ENCODE measurements at regions not wholly inside any gene's neighbourhood (a gene's known extent, or its start where the extent isn't known, plus 50 kb on each side); places are given as distances from the start of the nearest gene placed in this dataset.

DNA sequence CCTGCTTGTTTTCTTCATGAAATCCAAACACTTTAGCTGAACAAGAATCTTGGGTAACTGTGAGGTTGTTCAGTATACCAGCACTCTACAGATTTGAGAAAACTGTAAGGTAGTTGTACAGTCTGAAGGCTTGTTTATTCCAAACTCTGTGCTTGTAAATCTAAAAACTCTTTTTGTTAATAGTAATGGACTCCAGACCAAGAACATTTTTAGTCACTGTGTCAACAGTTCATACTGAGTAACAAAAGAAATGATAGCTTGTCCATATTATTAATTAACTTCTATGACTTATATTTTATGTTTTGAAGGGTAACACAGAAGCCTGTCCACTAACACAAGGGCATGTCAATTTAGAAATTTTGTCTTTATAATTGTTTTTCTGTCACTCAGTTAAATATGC lies 72.2 kb upstream of the KYNU start:
- ChIA-PET CTCF (no interaction called here), POLR2A (no interaction called here)
- H4K20me1 ChIP-seq (ENCODE audit: insufficient read depth): no peaks in the 10 kb centered on the region
- H2AFZ ChIP-seq (ENCODE audit: low read depth): no peak overlapping the region
- no peak overlapping the region for H3K4me3 ChIP-seq (ENCODE audit: low read depth in 2 of 2, low read length in 1 of 2)
- H3K9me3 ChIP-seq: no peaks in the 10 kb centered on the region
- no peaks in the 10 kb centered on the region for H3K4me1 ChIP-seq (ENCODE audit: control insufficient read depth in 1 of 2, insufficient read depth in 2 of 2, low read depth in 1 of 2, low read length in 1 of 2)
- H3K79me2 ChIP-seq (ENCODE audit: insufficient read depth): no peaks in the 10 kb centered on the region
- no peak overlapping the region for H3K4me2 ChIP-seq
- H3K9me2 ChIP-seq: no peaks in the 10 kb centered on the region
- no peaks in the 10 kb centered on the region for H3F3A ChIP-seq (replicated peaks; ENCODE audit: insufficient read depth)
- TF ChIP-seq POLR2AphosphoS5 (IDR thresholded peaks at IDR 0.05; ENCODE audit: low read depth, low read length) (no peak), GATA2 (CRISPR knock-in tag; IDR thresholded peaks at IDR 0.05) (no peak), SMC3 (IDR thresholded peaks at IDR 0.05; ENCODE audit: low read depth, low read length) (no peak), YY1 (IDR thresholded peaks at IDR 0.05; ENCODE audit: low read depth) (no peak), USF2 (IDR thresholded peaks at IDR 0.05; ENCODE audit: borderline replicate concordance, low read depth, low read length) (no peak), RFX5 (IDR thresholded peaks at IDR 0.05; ENCODE audit: low read length) (no peak), NFIC (IDR thresholded peaks at IDR 0.05; ENCODE audit: borderline replicate concordance) (no peak), TAF1 (IDR thresholded peaks at IDR 0.05; ENCODE audit: borderline replicate concordance, low read depth, low read length) (no peak), RXRA (IDR thresholded peaks at IDR 0.05; ENCODE audit: borderline replicate concordance, low read depth) (no peak), IRF3 (IDR thresholded peaks at IDR 0.05; ENCODE audit: low read depth, low read length) (no peak)
- TF ChIP-seq, protein P1, sequence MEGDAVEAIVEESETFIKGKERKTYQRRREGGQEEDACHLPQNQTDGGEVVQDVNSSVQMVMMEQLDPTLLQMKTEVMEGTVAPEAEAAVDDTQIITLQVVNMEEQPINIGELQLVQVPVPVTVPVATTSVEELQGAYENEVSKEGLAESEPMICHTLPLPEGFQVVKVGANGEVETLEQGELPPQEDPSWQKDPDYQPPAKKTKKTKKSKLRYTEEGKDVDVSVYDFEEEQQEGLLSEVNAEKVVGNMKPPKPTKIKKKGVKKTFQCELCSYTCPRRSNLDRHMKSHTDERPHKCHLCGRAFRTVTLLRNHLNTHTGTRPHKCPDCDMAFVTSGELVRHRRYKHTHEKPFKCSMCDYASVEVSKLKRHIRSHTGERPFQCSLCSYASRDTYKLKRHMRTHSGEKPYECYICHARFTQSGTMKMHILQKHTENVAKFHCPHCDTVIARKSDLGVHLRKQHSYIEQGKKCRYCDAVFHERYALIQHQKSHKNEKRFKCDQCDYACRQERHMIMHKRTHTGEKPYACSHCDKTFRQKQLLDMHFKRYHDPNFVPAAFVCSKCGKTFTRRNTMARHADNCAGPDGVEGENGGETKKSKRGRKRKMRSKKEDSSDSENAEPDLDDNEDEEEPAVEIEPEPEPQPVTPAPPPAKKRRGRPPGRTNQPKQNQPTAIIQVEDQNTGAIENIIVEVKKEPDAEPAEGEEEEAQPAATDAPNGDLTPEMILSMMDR (IDR thresholded peaks at IDR 0.05): no peak
- TF ChIP-seq, protein P2, sequence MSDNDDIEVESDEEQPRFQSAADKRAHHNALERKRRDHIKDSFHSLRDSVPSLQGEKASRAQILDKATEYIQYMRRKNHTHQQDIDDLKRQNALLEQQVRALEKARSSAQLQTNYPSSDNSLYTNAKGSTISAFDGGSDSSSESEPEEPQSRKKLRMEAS (IDR thresholded peaks at IDR 0.05; ENCODE audit: low read depth): no peak
- TF ChIP-seq, protein P3, sequence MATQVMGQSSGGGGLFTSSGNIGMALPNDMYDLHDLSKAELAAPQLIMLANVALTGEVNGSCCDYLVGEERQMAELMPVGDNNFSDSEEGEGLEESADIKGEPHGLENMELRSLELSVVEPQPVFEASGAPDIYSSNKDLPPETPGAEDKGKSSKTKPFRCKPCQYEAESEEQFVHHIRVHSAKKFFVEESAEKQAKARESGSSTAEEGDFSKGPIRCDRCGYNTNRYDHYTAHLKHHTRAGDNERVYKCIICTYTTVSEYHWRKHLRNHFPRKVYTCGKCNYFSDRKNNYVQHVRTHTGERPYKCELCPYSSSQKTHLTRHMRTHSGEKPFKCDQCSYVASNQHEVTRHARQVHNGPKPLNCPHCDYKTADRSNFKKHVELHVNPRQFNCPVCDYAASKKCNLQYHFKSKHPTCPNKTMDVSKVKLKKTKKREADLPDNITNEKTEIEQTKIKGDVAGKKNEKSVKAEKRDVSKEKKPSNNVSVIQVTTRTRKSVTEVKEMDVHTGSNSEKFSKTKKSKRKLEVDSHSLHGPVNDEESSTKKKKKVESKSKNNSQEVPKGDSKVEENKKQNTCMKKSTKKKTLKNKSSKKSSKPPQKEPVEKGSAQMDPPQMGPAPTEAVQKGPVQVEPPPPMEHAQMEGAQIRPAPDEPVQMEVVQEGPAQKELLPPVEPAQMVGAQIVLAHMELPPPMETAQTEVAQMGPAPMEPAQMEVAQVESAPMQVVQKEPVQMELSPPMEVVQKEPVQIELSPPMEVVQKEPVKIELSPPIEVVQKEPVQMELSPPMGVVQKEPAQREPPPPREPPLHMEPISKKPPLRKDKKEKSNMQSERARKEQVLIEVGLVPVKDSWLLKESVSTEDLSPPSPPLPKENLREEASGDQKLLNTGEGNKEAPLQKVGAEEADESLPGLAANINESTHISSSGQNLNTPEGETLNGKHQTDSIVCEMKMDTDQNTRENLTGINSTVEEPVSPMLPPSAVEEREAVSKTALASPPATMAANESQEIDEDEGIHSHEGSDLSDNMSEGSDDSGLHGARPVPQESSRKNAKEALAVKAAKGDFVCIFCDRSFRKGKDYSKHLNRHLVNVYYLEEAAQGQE (IDR thresholded peaks at IDR 0.05; ENCODE audit: low read depth, low read length): no peak
- H3K9ac ChIP-seq: no peak overlapping the region
- no peaks in the 10 kb centered on the region for H3K27me3 ChIP-seq (ENCODE audit: insufficient read depth)
- no peak overlapping the region for H3K27ac ChIP-seq (ENCODE audit: low read depth in 2 of 2, low read length in 1 of 2)
- no peaks in the 10 kb centered on the region for H3K36me3 ChIP-seq (replicated peaks in 1 of 2; ENCODE audit: control insufficient read depth in 1 of 2, insufficient read depth in 2 of 2, low read length in 1 of 2)
- DNase-seq: no peak
